Activated T-cell treated with anti-CD3 and anti-CD28 coated beads, Interleukin-2, amount 50 U/mL, for 24 hours (primary cell): ENCODE measurements at regions not wholly inside any gene's neighbourhood (a gene's known extent, or its start where the extent isn't known, plus 50 kb on each side); places are given as distances from the start of the nearest gene placed in this dataset.
"Not testable (repeated sequence)": the region's sequence is repeated elsewhere in the genome, so short reads cannot be mapped to it uniquely, and the experiment has no call there.

Experiments
- DNase-seq: peaks from one replicate; pipeline ENCODE4 v3.0.0-alpha.2; 2020
- H3K27ac Mint-ChIP-seq: 2 replicates; pipeline ENCODE4 v1.8.0; 2020; ENCODE audit warnings: mild to moderate bottlenecking, mixed read lengths
- H3K27me3 Mint-ChIP-seq: 2 replicates; pipeline ENCODE4 v1.8.0; 2020; ENCODE audit warnings: mixed read lengths
- H3K36me3 Mint-ChIP-seq: 2 replicates; pipeline ENCODE4 v1.8.0; 2020; ENCODE audit warnings: low read depth, mixed read lengths
- H3K4me1 Mint-ChIP-seq: 2 replicates; pipeline ENCODE4 v1.8.0; 2020; ENCODE audit warnings: low read depth, mixed read lengths
- H3K4me3 Mint-ChIP-seq: 2 replicates; pipeline ENCODE4 v1.8.0; 2020; ENCODE audit warnings: mild to moderate bottlenecking, moderate library complexity, mixed read lengths
- H3K9me3 Mint-ChIP-seq: 2 replicates; pipeline ENCODE4 v1.8.0; 2020; ENCODE audit warnings: mixed read lengths

DNA sequence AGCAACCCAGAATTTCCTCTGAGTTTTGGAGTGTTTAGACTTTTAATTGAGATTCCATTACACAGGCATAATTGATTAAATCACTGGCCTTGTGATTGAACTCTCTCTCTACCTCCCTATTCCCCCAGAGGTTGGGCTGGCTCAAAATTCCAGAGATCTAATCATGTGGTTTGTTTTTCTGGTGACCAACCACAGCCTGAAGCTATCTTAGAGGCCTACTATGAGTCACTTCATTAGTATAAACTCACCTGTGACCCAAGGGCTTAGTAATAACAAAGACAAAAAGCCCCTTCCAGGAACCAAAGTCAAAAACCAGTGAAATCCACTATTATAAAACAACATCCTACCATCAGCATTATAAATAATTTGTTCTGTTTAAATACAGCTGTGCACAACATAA is 992.5 kb upstream of the CITED2 start:
- H3K27ac Mint-ChIP-seq = no peak overlapping the region

DNA sequence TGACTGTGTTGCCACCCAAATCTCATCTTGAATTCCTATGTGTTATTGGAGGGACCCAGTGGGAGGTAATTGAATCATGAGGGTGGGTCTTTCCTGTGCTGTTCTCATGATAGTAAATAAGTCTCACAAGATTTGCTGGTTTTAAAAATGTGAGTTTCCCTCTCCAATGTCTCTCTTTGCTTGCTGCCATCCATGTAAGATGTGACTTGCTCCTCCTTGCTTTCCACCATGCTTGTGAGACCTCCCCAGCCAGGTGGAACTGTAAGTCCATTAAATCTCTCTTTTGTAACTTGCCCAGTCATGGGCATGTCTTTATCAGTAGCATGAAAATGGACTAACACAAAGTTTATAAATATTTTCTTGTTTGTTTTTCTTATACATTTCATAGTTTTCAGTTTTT is 990.5 kb upstream of the CITED2 start:
- Mint-ChIP-seq H3K36me3 (no peaks in the 10 kb centered on the region), H3K27me3 (no peaks in the 10 kb centered on the region), H3K4me1 (no peaks in the 10 kb centered on the region), H3K27ac (no peak overlapping the region), H3K9me3 (peaks cover 4% of the 10 kb centered on the region), H3K4me3 (no peak overlapping the region)
- DNase-seq = no peak

More for the DNA sequence above, 992.5 kb upstream of the CITED2 start:
- Mint-ChIP-seq H3K9me3 (peaks cover 4% of the 10 kb centered on the region), H3K4me3 (no peak overlapping the region), H3K27me3 (no peaks in the 10 kb centered on the region), H3K4me1 (no peaks in the 10 kb centered on the region), H3K36me3 (no peaks in the 10 kb centered on the region)
- DNase-seq = no peak

DNA sequence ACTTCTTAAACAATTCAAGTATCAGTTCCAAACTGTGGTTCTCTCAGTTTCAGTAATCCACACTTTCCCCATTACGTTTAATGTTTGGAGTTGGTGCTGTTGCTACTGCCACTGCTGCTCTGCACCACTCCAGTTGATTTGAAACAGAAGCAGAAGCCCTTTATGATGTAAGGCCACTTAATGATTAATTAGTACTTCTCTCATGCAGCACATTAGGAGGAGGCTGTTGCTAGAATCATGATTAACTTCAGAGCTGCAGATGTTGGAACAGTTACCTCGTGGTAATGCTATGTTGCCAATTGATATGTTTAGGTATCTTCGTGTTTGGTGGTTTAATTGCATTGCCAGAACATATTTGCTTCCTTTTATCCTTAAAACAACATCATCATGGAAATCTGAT is 986.2 kb upstream of the CITED2 start:
- Mint-ChIP-seq H3K27ac (no peak overlapping the region), H3K9me3 (peaks cover 4% of the 10 kb centered on the region), H3K4me3 (no peak overlapping the region), H3K36me3 (no peaks in the 10 kb centered on the region), H3K4me1 (no peaks in the 10 kb centered on the region), H3K27me3 (peaks cover 8% of the 10 kb centered on the region)
- DNase-seq = no peak

DNA sequence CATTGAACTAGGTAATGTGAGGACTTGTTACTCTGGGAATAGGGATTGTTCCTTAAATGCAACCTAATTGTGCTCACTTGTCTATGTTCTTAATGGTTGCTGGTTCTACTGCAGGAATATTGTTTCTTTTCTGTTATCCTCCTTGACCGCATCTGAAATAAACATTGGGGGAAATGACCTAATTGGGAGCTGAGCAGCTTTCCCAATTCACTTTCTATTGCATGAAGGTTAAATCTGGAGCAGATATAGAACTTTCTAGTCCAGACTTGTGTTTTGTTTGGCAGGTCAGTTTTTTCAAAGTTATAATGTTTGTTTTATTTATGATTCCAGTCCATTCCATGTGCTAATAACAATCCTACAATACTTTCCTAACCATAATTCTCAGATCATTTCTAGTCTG is 981.0 kb upstream of the CITED2 start:
- Mint-ChIP-seq H3K9me3 (no peaks in the 10 kb centered on the region), H3K36me3 (no peaks in the 10 kb centered on the region), H3K4me1 (no peaks in the 10 kb centered on the region), H3K27ac (no peak overlapping the region), H3K4me3 (no peak overlapping the region), H3K27me3 (peaks cover 14% of the 10 kb centered on the region)
- DNase-seq = no peak

DNA sequence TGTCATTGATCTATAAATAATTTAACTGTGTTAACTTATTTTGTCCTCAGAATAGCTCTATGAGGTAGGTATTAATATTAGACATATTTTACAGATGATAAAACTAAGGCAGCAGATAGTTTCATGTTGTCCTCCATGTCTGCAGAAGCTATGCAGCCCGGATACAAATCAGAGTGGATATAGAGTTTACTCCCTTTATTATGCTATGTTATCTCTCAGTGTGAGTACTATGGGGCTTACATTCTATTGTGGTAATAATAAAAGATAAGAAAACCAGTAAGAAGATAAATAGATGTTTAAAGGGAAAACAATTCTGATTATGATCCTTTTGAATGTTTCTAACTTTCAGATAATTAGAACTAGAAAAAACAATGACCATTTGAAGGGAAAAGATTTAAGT is 979.8 kb upstream of the CITED2 start:
- Mint-ChIP-seq H3K4me3 (no peak overlapping the region), H3K9me3 (no peaks in the 10 kb centered on the region), H3K27ac (no peak overlapping the region), H3K36me3 (no peaks in the 10 kb centered on the region), H3K4me1 (no peaks in the 10 kb centered on the region), H3K27me3 (peaks cover 13% of the 10 kb centered on the region)
- no peak for DNase-seq

DNA sequence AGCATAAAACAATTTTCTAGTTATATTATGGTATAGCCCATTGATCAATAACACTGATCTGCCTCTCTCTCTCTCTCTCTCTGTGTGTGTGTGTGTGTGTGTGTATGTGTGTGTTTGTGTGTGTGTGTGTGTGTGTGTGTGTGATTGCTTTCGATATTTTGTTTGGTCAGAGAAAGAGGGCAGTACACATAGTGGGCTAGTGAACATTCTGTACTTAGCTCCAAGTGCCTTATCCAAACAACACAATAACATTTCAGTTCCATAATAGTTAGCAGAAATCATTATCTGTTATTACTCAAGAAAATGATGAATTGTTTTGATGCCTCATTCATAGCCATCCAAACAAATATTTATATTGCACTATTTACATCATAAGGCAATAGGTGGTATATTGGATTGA is 979.1 kb upstream of the CITED2 start:
- Mint-ChIP-seq H3K36me3 (no peaks in the 10 kb centered on the region), H3K9me3 (no peaks in the 10 kb centered on the region)

DNA sequence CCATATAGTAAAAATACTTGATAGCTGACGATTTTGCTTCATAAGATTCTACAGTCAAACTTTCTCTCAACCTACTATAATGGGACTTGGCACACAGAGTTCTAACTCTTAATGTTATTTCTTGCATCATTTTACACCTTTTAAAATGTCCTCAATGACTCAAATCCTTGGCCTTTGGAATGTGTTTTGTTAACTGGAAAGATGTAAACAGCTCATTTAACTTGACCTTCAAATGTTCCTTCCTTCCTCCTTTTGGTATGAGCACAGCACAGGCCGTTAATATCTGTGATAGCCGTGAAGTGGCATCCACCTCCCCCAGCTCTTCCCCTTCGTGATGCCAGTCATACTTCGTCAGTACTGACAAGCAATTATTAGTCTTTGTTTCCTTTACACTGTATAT is 972.0 kb upstream of the CITED2 start:
- Mint-ChIP-seq H3K36me3 (no peaks in the 10 kb centered on the region), H3K27ac (no peak overlapping the region), H3K9me3 (no peaks in the 10 kb centered on the region), H3K4me3 (no peak overlapping the region), H3K27me3 (peaks cover 6% of the 10 kb centered on the region), H3K4me1 (no peaks in the 10 kb centered on the region)
- DNase-seq = no peak

More for the DNA sequence above, 979.1 kb upstream of the CITED2 start:
- H3K4me1 Mint-ChIP-seq = no peaks in the 10 kb centered on the region
- no peak overlapping the region for H3K4me3 Mint-ChIP-seq
- H3K27ac Mint-ChIP-seq = no peak overlapping the region
- DNase-seq = no peak
- peaks cover 8% of the 10 kb centered on the region for H3K27me3 Mint-ChIP-seq

DNA sequence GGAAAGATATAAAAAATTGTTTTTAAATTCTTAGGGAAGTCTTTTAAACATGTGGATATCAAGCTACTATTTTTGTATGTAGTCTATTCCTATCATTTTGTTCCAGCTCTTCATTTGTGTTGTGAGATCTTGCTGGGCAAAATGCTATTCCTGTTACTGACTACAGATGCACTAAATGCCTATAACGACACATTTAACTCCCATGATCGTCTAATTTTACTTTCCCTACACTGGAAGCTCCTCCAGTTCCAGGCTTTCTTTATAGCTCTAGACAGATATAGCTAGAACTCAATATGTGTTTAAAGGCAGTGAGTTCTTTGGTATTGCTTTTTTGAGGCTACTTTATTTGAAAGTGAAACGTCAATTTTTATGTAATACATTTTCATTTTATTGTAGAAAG is 971.5 kb upstream of the CITED2 start:
- Mint-ChIP-seq H3K4me1 (no peaks in the 10 kb centered on the region), H3K4me3 (no peak overlapping the region), H3K27me3 (peaks cover 6% of the 10 kb centered on the region), H3K9me3 (no peaks in the 10 kb centered on the region), H3K36me3 (no peaks in the 10 kb centered on the region), H3K27ac (no peak overlapping the region)
- no peak for DNase-seq

DNA sequence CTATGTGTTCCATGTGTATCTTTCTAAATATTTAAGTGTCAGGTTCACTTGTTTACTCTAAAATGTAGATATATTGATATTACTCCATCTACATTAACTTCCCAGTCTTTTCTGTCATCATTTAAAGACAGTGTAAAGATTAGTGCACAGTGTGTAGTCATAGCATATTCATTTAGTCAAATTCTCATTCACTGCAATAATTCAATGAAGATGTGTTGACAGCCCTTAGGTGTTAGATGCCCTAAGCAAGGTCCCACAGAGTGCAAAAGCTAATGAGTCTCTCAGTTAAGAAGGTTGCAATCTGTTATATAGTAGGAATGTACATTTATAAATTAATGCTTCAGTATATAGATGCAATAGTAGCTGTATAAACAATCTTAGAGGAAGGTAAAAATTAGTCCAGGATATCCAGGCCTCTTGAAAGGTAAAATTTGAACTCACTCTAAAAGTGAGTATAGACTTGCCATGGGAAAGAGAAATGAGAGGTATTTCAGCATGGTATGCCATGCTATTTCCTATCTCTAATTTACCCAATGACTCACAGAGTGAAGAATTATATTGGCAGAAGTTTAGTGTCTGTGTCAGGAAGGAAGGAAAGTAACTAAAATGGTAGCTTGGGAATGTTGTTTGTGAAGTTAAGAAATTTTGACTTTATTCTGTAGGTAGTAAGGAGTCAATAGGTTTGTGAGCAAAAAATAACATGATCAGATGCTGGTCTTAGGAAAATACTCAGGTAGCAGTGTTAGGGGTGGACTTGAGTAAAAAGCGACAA is 969.9 kb upstream of the CITED2 start:
- H3K27me3 Mint-ChIP-seq = peaks cover 9% of the 10 kb centered on the region
- H3K27ac Mint-ChIP-seq = no peak overlapping the region
- H3K36me3 Mint-ChIP-seq = no peaks in the 10 kb centered on the region
- H3K4me1 Mint-ChIP-seq = no peaks in the 10 kb centered on the region
- no peaks in the 10 kb centered on the region for H3K9me3 Mint-ChIP-seq
- DNase-seq = no peak
- H3K4me3 Mint-ChIP-seq = no peak overlapping the region

DNA sequence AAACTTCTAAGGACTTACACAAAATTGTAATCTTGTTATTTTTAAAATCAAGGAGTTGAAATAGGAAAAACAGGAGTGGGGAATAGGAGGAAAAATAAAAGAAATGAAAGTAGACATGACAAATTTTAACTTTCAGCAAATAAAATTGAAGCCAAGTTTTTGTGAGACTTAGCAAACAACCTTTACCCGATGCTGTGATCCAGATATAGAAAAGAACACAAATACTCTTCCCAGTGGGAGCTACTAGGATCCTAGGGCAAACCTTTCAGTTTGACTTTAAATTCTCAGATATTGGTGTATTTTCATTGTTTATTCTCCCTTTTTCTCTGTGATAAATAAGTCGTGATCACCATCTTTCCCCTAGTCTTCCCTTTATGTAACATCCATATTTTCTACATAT is 968.7 kb upstream of the CITED2 start:
- Mint-ChIP-seq H3K4me1 (no peaks in the 10 kb centered on the region), H3K36me3 (no peaks in the 10 kb centered on the region), H3K27ac (no peak overlapping the region), H3K27me3 (peaks cover 12% of the 10 kb centered on the region), H3K4me3 (no peak overlapping the region), H3K9me3 (no peaks in the 10 kb centered on the region)
- DNase-seq = no peak

DNA sequence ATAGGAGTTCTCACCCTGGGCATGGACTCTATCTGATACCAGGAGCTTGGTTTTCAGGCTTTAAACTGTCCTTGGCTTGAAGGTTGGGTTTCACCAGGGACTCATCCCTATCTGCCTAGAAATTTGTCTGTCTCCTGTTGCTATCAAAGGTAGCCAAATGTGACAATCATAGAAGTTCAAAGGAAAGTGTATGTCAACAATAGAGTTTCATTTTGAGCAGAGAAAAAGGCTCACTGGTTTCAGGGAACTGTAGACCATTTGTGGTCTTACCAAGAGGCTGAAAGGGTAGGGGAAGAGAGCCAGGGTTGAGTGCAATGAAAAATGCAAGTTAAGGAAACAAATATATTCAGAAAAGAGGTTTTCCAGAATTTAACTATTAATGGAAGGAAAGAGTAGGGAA is 966.8 kb upstream of the CITED2 start:
- Mint-ChIP-seq H3K4me1 (no peaks in the 10 kb centered on the region), H3K27ac (no peak overlapping the region), H3K27me3 (peaks cover 14% of the 10 kb centered on the region), H3K9me3 (no peaks in the 10 kb centered on the region), H3K4me3 (no peak overlapping the region), H3K36me3 (no peaks in the 10 kb centered on the region)
- no peak for DNase-seq

DNA sequence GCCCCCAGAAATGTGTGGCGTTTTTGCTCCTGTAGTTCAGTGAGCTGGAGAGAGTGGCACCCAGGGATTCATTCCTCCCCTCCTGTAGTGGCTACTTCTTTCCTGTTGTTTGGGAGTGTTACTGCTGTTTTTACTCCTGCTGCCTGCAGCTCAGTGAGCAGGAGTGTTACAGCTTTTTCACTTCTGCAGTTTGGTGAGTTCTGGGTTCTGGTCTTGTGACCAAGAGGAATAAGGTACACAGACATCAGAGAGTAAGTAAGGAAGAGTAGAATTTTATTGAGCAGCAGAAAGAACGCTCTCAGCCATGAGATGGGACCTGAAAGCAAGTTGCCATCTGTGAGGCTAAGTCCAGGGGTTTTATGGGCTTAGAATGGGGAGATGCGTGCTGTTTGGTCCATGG is 966.3 kb upstream of the CITED2 start:
- Mint-ChIP-seq H3K27ac (no peak overlapping the region), H3K36me3 (no peaks in the 10 kb centered on the region), H3K4me1 (no peaks in the 10 kb centered on the region), H3K4me3 (no peak overlapping the region), H3K27me3 (peaks cover 14% of the 10 kb centered on the region), H3K9me3 (no peaks in the 10 kb centered on the region)
- DNase-seq = no peak

DNA sequence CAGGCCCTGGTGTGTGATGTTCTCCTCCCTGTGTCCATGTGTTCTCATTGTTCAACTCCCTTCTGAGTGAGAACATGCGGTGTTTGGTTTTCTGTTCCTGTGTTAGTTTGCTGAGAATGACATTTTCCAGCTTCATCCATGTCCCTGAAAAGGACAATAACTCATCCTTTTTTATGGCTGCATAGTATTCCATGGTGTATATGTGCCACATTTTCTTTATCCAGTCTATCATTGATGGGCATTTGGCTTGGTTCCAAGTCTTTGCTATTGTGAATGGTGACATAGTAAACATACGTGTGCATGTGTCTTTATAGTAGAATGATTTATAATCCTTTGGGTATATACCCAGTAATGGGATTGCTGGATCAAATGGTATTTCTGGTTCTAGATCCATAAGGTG is 964.6 kb upstream of the CITED2 start:
- H3K36me3 Mint-ChIP-seq, H3K4me3 Mint-ChIP-seq, H3K9me3 Mint-ChIP-seq, H3K27ac Mint-ChIP-seq, H3K4me1 Mint-ChIP-seq, DNase-seq: not testable (repeated sequence)
- peaks cover 14% of the 10 kb centered on the region for H3K27me3 Mint-ChIP-seq

DNA sequence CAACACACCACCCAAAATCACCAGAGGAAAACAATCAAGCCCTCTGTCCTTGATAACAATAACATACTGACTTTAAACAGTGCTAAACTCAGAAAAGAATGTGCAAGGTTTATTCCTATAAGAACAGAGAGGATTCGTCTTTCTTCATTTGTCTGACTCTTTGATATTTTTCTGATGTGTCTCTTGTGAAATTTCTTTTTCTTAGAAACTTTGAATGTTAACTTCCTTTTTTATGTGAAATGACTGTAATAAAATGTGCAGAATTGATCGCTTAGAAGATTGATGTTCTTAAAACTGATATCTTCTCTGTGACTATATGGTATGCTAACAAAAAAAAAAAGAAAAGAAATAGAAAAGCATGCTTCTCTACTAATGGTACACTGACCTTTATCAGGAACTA is 947.4 kb upstream of the CITED2 start:
- Mint-ChIP-seq H3K4me3 (no peak overlapping the region), H3K4me1 (peaks cover 2% of the 10 kb centered on the region), H3K9me3 (no peaks in the 10 kb centered on the region), H3K36me3 (no peaks in the 10 kb centered on the region), H3K27me3 (no peaks in the 10 kb centered on the region), H3K27ac (no peak overlapping the region)
- no peak for DNase-seq

DNA sequence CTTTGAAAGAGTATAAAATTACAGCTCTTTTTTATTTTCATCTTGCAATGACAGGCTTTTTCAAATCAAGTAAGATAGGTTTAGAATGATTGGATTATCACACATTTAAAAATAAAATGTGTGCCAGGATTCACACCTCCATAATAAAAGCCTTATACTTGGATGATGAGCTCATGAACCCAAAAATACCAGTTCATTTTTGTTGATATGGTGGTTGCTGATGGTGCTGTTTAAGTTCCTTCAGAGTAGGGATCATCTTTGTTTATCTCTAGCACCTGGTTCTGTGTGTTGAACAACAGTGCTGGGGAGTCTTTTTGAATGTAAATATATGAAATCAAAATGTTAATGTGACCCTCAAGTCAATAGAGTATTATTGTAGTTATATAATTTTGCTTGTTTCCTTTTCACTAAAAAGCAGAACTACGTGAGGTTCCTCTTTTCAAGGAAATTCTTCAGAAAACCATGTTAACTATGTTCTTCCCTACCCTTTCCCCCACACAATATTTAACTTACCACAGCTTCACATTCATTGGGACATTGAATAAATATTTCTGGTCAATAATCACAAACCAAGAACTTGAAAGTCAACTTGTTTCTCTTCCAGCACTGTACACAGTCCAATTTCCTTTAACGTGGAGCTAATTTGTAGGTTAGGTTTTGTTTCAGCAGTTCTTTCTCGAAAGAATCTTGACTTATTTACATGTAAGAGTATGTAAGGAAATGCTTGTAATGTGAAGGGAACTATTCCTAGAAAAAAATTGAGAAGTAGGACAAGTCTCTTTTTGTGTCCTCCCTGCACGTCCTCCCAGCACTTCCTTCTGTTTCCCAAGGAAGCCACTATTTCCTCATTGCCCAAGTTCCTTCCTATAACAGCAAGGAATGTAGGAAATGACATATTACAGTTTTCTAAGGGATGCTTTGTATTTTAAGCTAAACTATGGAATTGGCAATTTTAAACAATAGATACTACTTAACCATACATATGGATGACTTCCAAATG is 945.9 kb upstream of the CITED2 start:
- Mint-ChIP-seq H3K4me3 (no peak overlapping the region), H3K36me3 (no peaks in the 10 kb centered on the region), H3K4me1 (peaks cover 2% of the 10 kb centered on the region), H3K9me3 (no peaks in the 10 kb centered on the region), H3K27me3 (no peaks in the 10 kb centered on the region), H3K27ac (no peak overlapping the region)
- DNase-seq = no peak
